SK-N-SH treated with all-trans-retinoic acid at 6 μM for 48 hours (cell line): ENCODE measurements at regions not wholly inside any gene's neighbourhood (a gene's known extent, or its start where the extent isn't known, plus 50 kb on each side); places are given as distances from the start of the nearest gene placed in this dataset.

Experiments
- ATAC-seq: fragments of 200-7000 bp; cut with Tn5 transposase; 3 replicates; pipeline ENCODE4 v1.9.1; 2020; ENCODE audit warnings: mild to moderate bottlenecking, moderate library complexity
- ARNTL ChIP-seq: fragments of 450-650 bp; formaldehyde crosslinking; IDR thresholded peaks from 2 replicates; pipeline ENCODE4 v1.5.0; 2020; ENCODE audit warnings: low read depth, mild to moderate bottlenecking, moderate library complexity, borderline replicate concordance
- BACH2 ChIP-seq: fragments of 250-450 bp; sonication (Bioruptor Pico); IDR thresholded peaks from 2 replicates; pipeline ENCODE4 v1.9.0; 2021; ENCODE audit warnings: mild to moderate bottlenecking, borderline replicate concordance
- CSDC2 ChIP-seq: fragments of 250-450 bp; sonication (Bioruptor Pico); IDR thresholded peaks from 2 replicates; pipeline ENCODE4 v1.5.0; 2020; ENCODE audit warnings: mild to moderate bottlenecking, moderate library complexity
- ESRRG ChIP-seq: fragments of 250-450 bp; sonication (Bioruptor Pico); IDR thresholded peaks from 2 replicates; pipeline ENCODE4 v1.6.1; 2021; ENCODE audit warnings: mild to moderate bottlenecking
- GLIS3 ChIP-seq: fragments of 250-450 bp; sonication (Bioruptor Pico); IDR thresholded peaks from 2 replicates; pipeline ENCODE4 v1.5.0; 2020; ENCODE audit warnings: mild to moderate bottlenecking, moderate library complexity
- ISL1 ChIP-seq: fragments of 250-450 bp; sonication (Bioruptor Pico); IDR thresholded peaks from 2 replicates; pipeline ENCODE4 v2.1.2; 2022; ENCODE audit warnings: mild to moderate bottlenecking, moderate library complexity
- OSR1 ChIP-seq: fragments of 250-450 bp; sonication (Bioruptor Pico); IDR thresholded peaks from 2 replicates; pipeline ENCODE4 v1.8.0; 2022; ENCODE audit warnings: moderate library complexity, mild to moderate bottlenecking, inconsistent platforms
- PATZ1 ChIP-seq: fragments of 250-450 bp; sonication (Bioruptor Pico); IDR thresholded peaks from 2 replicates; pipeline ENCODE4 v1.8.0; 2020; ENCODE audit warnings: mild to moderate bottlenecking, moderate library complexity, borderline replicate concordance
- RARB ChIP-seq: fragments of 250-450 bp; sonication (Bioruptor Pico); IDR thresholded peaks from 2 replicates; pipeline ENCODE4 v1.8.0; 2021; ENCODE audit warnings: mild to moderate bottlenecking, moderate library complexity
- SNAI2 ChIP-seq: fragments of 250-450 bp; sonication (Bioruptor Pico); IDR thresholded peaks from 2 replicates; pipeline ENCODE4 v1.5.0; 2020; ENCODE audit warnings: mild to moderate bottlenecking, moderate library complexity
- TCF4 ChIP-seq: fragments of 250-450 bp; sonication (Bioruptor Pico); IDR thresholded peaks from 2 replicates; pipeline ENCODE4 v1.8.0; 2021; ENCODE audit warnings: mild to moderate bottlenecking, moderate library complexity, borderline replicate concordance
- TOX ChIP-seq: fragments of 250-450 bp; sonication (Bioruptor Pico); IDR thresholded peaks from 2 replicates; pipeline ENCODE4 v1.8.0; 2021; ENCODE audit warnings: mild to moderate bottlenecking, moderate library complexity, borderline replicate concordance
- ZC3H10 ChIP-seq: fragments of 250-450 bp; sonication (Bioruptor Pico); IDR thresholded peaks from 2 replicates; pipeline ENCODE4 v1.5.1; 2021; ENCODE audit warnings: mild to moderate bottlenecking, moderate library complexity
- ZFP30 ChIP-seq: fragments of 450-650 bp; formaldehyde crosslinking; IDR thresholded peaks from 2 replicates; pipeline ENCODE4 v1.5.0; 2022; ENCODE audit warnings: mild to moderate bottlenecking, moderate library complexity
- ZNF565 ChIP-seq: fragments of 450-650 bp; formaldehyde crosslinking; conservative IDR thresholded peaks from 2 replicates; pipeline ENCODE4 v1.5.0; 2020; ENCODE audit warnings: low read depth, mild to moderate bottlenecking, moderate library complexity
- ZNF70 ChIP-seq: fragments of 450-650 bp; formaldehyde crosslinking; IDR thresholded peaks from 2 replicates; pipeline ENCODE4 v1.5.0; 2020; ENCODE audit warnings: mild to moderate bottlenecking, moderate library complexity
- ZNF8 ChIP-seq: fragments of 450-650 bp; formaldehyde crosslinking; IDR thresholded peaks from 2 replicates; pipeline ENCODE4 v1.5.0; 2020; ENCODE audit warnings: mild to moderate bottlenecking, moderate library complexity
- TF ChIP-seq, protein P1 (sequence below): fragments of 250-450 bp; sonication (Bioruptor Pico); IDR thresholded peaks from 2 replicates; pipeline ENCODE4 v1.8.0; 2021; ENCODE audit warnings: low read depth, mild to moderate bottlenecking, moderate library complexity, borderline replicate concordance
- TF ChIP-seq, protein P2 (sequence below): fragments of 250-450 bp; sonication (Bioruptor Pico); IDR thresholded peaks from 2 replicates; pipeline ENCODE4 v1.5.1; 2021; ENCODE audit warnings: mild to moderate bottlenecking, moderate library complexity

DNA sequence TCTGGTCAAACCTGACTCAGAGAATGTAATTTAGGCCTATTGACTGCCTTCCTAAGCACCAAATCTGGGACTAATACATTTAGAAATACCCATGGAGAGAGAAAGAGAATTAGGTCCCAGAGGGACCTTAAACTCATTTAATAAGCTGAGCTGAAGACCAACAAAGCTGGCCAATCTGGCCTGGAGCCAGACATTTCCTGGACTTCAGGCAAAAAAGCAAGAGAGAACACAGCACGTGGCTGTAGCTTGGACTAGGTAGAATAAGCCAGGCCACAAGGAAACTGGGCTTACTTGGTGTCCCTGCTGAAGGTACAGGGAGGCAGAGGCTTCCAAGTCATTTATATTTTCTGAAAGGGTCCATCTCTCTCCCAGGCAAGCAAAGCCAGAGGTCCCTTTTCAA is 88.1 kb downstream of the RTP4 start:
- no peak for ATAC-seq
- TF ChIP-seq SNAI2 (CRISPR knock-in tag) = no peak
- no peak for TF ChIP-seq TOX
- no peak for TF ChIP-seq PATZ1 (CRISPR knock-in tag)

- ATAC-seq = no peak
- TF ChIP-seq TCF4 (CRISPR knock-in tag) (no peak), ZNF565 (CRISPR knock-in tag) (no peak), ZFP30 (CRISPR knock-in tag) (no peak), ZNF70 (no peak), RARB (no peak), PATZ1 (CRISPR knock-in tag) (no peak), OSR1 (CRISPR knock-in tag) (no peak), GLIS3 (CRISPR knock-in tag) (no peak)
These were observed 86.1 kb downstream of the RTP4 start for GRCh38 chr3:187454085-187454815.

GRCh38 chr3:187450431-187451190 is 82.4 kb downstream of the RTP4 start:
- TF ChIP-seq ZNF8 (CRISPR knock-in tag) = no peak
- TF ChIP-seq PATZ1 (CRISPR knock-in tag) = no peak
- TF ChIP-seq ZNF70 = no peak
- TF ChIP-seq ESRRG (CRISPR knock-in tag) = no peak
- TF ChIP-seq TOX = no peak
- no peak for TF ChIP-seq RARB
- TF ChIP-seq CSDC2 (CRISPR knock-in tag) = no peak
- TF ChIP-seq SNAI2 (CRISPR knock-in tag) = no peak
- TF ChIP-seq, protein P1, sequence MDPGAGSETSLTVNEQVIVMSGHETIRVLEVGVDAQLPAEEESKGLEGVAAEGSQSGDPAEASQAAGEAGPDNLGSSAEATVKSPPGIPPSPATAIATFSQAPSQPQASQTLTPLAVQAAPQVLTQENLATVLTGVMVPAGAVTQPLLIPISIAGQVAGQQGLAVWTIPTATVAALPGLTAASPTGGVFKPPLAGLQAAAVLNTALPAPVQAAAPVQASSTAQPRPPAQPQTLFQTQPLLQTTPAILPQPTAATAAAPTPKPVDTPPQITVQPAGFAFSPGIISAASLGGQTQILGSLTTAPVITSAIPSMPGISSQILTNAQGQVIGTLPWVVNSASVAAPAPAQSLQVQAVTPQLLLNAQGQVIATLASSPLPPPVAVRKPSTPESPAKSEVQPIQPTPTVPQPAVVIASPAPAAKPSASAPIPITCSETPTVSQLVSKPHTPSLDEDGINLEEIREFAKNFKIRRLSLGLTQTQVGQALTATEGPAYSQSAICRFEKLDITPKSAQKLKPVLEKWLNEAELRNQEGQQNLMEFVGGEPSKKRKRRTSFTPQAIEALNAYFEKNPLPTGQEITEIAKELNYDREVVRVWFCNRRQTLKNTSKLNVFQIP (CRISPR knock-in tag) = no peak
- TF ChIP-seq ZNF565 (CRISPR knock-in tag) = no peak
- no peak for TF ChIP-seq GLIS3 (CRISPR knock-in tag)
- TF ChIP-seq ARNTL (CRISPR knock-in tag) = no peak
- no peak for TF ChIP-seq ISL1 (CRISPR knock-in tag)
- no peak for TF ChIP-seq ZFP30 (CRISPR knock-in tag)
- no peak for ATAC-seq

GRCh38 chr3:187448674-187449073 is 80.5 kb downstream of the RTP4 start:
- ATAC-seq = no peak
- TF ChIP-seq ESRRG (CRISPR knock-in tag) = no peak
- no peak for TF ChIP-seq ISL1 (CRISPR knock-in tag)
- TF ChIP-seq, protein P2, sequence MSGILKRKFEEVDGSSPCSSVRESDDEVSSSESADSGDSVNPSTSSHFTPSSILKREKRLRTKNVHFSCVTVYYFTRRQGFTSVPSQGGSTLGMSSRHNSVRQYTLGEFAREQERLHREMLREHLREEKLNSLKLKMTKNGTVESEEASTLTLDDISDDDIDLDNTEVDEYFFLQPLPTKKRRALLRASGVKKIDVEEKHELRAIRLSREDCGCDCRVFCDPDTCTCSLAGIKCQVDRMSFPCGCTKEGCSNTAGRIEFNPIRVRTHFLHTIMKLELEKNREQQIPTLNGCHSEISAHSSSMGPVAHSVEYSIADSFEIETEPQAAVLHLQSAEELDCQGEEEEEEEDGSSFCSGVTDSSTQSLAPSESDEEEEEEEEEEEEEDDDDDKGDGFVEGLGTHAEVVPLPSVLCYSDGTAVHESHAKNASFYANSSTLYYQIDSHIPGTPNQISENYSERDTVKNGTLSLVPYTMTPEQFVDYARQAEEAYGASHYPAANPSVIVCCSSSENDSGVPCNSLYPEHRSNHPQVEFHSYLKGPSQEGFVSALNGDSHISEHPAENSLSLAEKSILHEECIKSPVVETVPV = no peak
- no peak for TF ChIP-seq PATZ1 (CRISPR knock-in tag)
- no peak for TF ChIP-seq GLIS3 (CRISPR knock-in tag)
- no peak for TF ChIP-seq RARB
- TF ChIP-seq, protein P1 (CRISPR knock-in tag) = no peak
- no peak for TF ChIP-seq ZNF8 (CRISPR knock-in tag)
- no peak for TF ChIP-seq BACH2 (CRISPR knock-in tag)
- no peak for TF ChIP-seq TOX
- TF ChIP-seq ZC3H10 (CRISPR knock-in tag) = no peak
- no peak for TF ChIP-seq ZNF70
